Keratinocyte (primary cell): ENCODE measurements at regions not wholly inside any gene's neighbourhood (a gene's known extent, or its start where the extent isn't known, plus 50 kb on each side); places are given as distances from the start of the nearest gene placed in this dataset.

ENCODE experiments used
- DNase-seq: peaks from one replicate; pipeline ENCODE4 v3.0.0-alpha.2; 2011; ENCODE audit warnings: low read depth, missing footprints, low spot score
- FAIRE-seq: peaks from 2 replicates; lab custom pipeline; 2011; peaks lifted over from hg19 to GRCh38; lab: Jason Lieb, UNC
- H2AFZ ChIP-seq: 2 replicates; pipeline ENCODE4 v1.6.0; 2012; ENCODE audit warnings: low read length, control low read depth, inconsistent platforms; ENCODE audit not compliant: control insufficient read depth
- H3K27ac ChIP-seq: 2 replicates; pipeline ENCODE4 v1.5.1; 2011; ENCODE audit warnings: low read length; ENCODE audit not compliant: control insufficient read depth, insufficient read depth
- H3K27me3 ChIP-seq: 3 replicates; pipeline ENCODE4 v1.6.0; 2011; ENCODE audit warnings: low read length; ENCODE audit not compliant: control insufficient read depth, insufficient read depth; ENCODE audit errors: extremely low read depth
- H3K36me3 ChIP-seq, 2 experiments: 2 replicates in 1 of 2; 3 replicates in 1 of 2; pipeline ENCODE4 v1.5.1; 2011; ENCODE audit warnings: low read length in 2 of 2, mild to moderate bottlenecking in 1 of 2; ENCODE audit not compliant: control insufficient read depth in 2 of 2, insufficient read depth in 2 of 2; ENCODE audit errors: extremely low read depth in 1 of 2
- H3K4me1 ChIP-seq: 3 replicates; pipeline ENCODE4 v1.5.1; 2011; ENCODE audit warnings: low read length; ENCODE audit not compliant: control insufficient read depth, insufficient read depth; ENCODE audit errors: extremely low read depth
- H3K4me2 ChIP-seq: 3 replicates; pipeline ENCODE4 v1.6.0; 2011; ENCODE audit warnings: low read depth, low read length; ENCODE audit not compliant: control insufficient read depth, insufficient read depth; ENCODE audit errors: extremely low read depth
- H3K4me3 ChIP-seq, 3 experiments: fragments of 200-600 bp in 1 of 3; sonication (generic) in 1 of 3; 2 replicates in 2 of 3; 3 replicates in 1 of 3; pipeline ENCODE4 v1.5.1; 2011 to 2016; ENCODE audit warnings: low read length in 3 of 3, mild to moderate bottlenecking in 3 of 3, control low read depth in 2 of 3, inconsistent platforms in 1 of 3, low read depth in 1 of 3, mixed read lengths in 1 of 3, mixed run types in 1 of 3, moderate library complexity in 1 of 3; ENCODE audit not compliant: control insufficient read depth in 2 of 3, insufficient read depth in 2 of 3; ENCODE audit errors: extremely low read depth in 1 of 3
- H3K79me2 ChIP-seq: 2 replicates; pipeline ENCODE4 v1.6.0; 2012; ENCODE audit warnings: low read length; ENCODE audit not compliant: control insufficient read depth, insufficient read depth
- H3K9ac ChIP-seq: 3 replicates; pipeline ENCODE4 v1.6.0; 2011; ENCODE audit warnings: low read length; ENCODE audit not compliant: control insufficient read depth, insufficient read depth; ENCODE audit errors: extremely low read depth
- H3K9me1 ChIP-seq: 3 replicates; pipeline ENCODE4 v1.6.0; 2011; ENCODE audit warnings: low read length; ENCODE audit not compliant: control insufficient read depth, insufficient read depth; ENCODE audit errors: extremely low read depth
- H3K9me3 ChIP-seq: 2 replicates; pipeline ENCODE4 v1.5.1; 2012; ENCODE audit warnings: low read depth, low read length; ENCODE audit not compliant: control insufficient read depth
- H4K20me1 ChIP-seq: 3 replicates; pipeline ENCODE4 v1.6.0; 2011; ENCODE audit warnings: low read length; ENCODE audit not compliant: control insufficient read depth, insufficient read depth; ENCODE audit errors: extremely low read depth
- CTCF ChIP-seq, 3 experiments: IDR thresholded peaks in 1 of 3; conservative IDR thresholded peaks in 1 of 3; optimal IDR thresholded peaks in 1 of 3; 2 replicates in 2 of 3; 3 replicates in 1 of 3; pipeline versions ENCODE3 to v1.5.1; 2011; ENCODE audit warnings: low read length in 3 of 3, mild to moderate bottlenecking in 3 of 3, moderate library complexity in 2 of 3, control low read depth in 1 of 3, inconsistent platforms in 1 of 3; ENCODE audit not compliant: insufficient read depth in 2 of 3; ENCODE audit errors: extremely low read depth in 1 of 3
- EZH2 ChIP-seq: IDR thresholded peaks from one replicate; pipeline ENCODE4 v1.6.1; 2012; ENCODE audit warnings: inconsistent platforms, mild to moderate bottlenecking, low read length, moderate library complexity
- dilution Hi-C: fragments of 300-500 bp; cut with MboI; formaldehyde crosslinking; loops from one replicate; pipeline ENCODE4 v1.7.0; 2020; ENCODE audit warnings: low sequenced_read_pairs; ENCODE audit not compliant: extremely low pct_ligation_motif_present

- H2AFZ ChIP-seq = no peak overlapping the region
- H3K9me3 ChIP-seq = no peaks in the 10 kb centered on the region
- peak overlapping the region; percentile 45 for H3K4me2 ChIP-seq
- no peak overlapping the region for H3K27ac ChIP-seq
- no peak overlapping the region for H3K4me3 ChIP-seq
- peaks cover 23% of the 10 kb centered on the region for H3K27me3 ChIP-seq
- dilution Hi-C loops = no loop called here
- H3K4me1 ChIP-seq = peaks cover 10% of the 10 kb centered on the region
- DNase-seq (no peak), FAIRE-seq (no peak)
- no peaks in the 10 kb centered on the region for H3K36me3 ChIP-seq
- TF ChIP-seq EZH2 (no peak), CTCF (optimal IDR thresholded peaks at IDR 0.05 in 1 of 3, IDR thresholded peaks at IDR 0.05 in 1 of 3, conservative IDR thresholded peaks at IDR 0.05 in 1 of 3; ENCODE audit: extremely low read depth in 1 of 3, insufficient read depth in 2 of 3, low read length in 3 of 3) (no peak)
- no peak overlapping the region for H3K9ac ChIP-seq
- no peaks in the 10 kb centered on the region for H3K9me1 ChIP-seq
- H3K79me2 ChIP-seq = no peaks in the 10 kb centered on the region
- H4K20me1 ChIP-seq = no peaks in the 10 kb centered on the region
These were observed 157.5 kb upstream of the SHB start for GRCh38 chr9:38226491-38226951.

GRCh38 chr9:38224941-38225340 is 155.9 kb upstream of the SHB start:
- H4K20me1 ChIP-seq = no peaks in the 10 kb centered on the region
- no peak overlapping the region for H2AFZ ChIP-seq
- H3K9me3 ChIP-seq = no peaks in the 10 kb centered on the region
- H3K4me2 ChIP-seq = no peak overlapping the region
- dilution Hi-C loops = no loop called here
- DNase-seq (no peak), FAIRE-seq (no peak)
- no peaks in the 10 kb centered on the region for H3K36me3 ChIP-seq
- peaks cover 10% of the 10 kb centered on the region for H3K4me1 ChIP-seq
- H3K4me3 ChIP-seq = no peak overlapping the region
- no peak overlapping the region for H3K9ac ChIP-seq
- no peaks in the 10 kb centered on the region for H3K79me2 ChIP-seq
- H3K27me3 ChIP-seq = peaks cover 16% of the 10 kb centered on the region
- no peaks in the 10 kb centered on the region for H3K9me1 ChIP-seq
- no peak overlapping the region for H3K27ac ChIP-seq
- TF ChIP-seq EZH2 (no peak), CTCF (optimal IDR thresholded peaks at IDR 0.05 in 1 of 3, IDR thresholded peaks at IDR 0.05 in 1 of 3, conservative IDR thresholded peaks at IDR 0.05 in 1 of 3; ENCODE audit: extremely low read depth in 1 of 3, insufficient read depth in 2 of 3, low read length in 3 of 3) (no peak)
